D721Med (cell line): ENCODE measurements at regions not wholly inside any gene's neighbourhood (a gene's known extent, or its start where the extent isn't known, plus 50 kb on each side); places are given as distances from the start of the nearest gene placed in this dataset.

Source experiments
- DNase-seq: peaks from one replicate; pipeline ENCODE4 v3.0.0; 2011; ENCODE audit warnings: low spot score; ENCODE audit not compliant: insufficient read length
- FAIRE-seq: peaks from 2 replicates; lab custom pipeline; 2011; peaks lifted over from hg19 to GRCh38; lab: Jason Lieb, UNC
- TF ChIP-seq, protein P1 (sequence below): IDR thresholded peaks from 2 replicates; pipeline ENCODE4 v1.5.1; 2012; ENCODE audit warnings: mild to moderate bottlenecking, control low read depth; ENCODE audit not compliant: insufficient read depth; ENCODE audit errors: missing control alignments

DNA sequence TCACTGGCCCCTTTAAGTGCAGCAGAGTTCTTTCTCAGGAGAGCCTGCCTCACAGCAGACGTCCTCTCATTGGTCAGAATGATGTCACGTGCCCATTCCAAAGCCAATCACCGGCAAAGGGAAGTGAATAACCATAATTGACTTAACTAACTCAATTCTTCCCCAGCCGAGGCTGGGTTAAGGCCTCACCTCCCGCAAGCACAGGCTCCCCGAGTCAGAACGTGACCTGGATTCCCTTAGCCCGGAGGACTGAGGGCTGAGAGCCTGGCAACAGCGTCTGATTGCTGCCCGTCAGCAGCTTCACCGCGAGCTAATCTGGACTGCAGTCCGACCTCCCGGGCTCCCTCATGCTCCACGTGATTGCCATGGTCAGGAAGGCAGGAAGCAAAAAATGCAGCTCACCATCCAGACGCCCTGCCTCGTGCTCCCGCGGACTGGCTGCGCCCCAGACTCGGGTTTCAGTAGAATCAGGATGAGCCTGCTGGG is 92.1 kb upstream of the FZD10 start:
- TF ChIP-seq, protein P1, sequence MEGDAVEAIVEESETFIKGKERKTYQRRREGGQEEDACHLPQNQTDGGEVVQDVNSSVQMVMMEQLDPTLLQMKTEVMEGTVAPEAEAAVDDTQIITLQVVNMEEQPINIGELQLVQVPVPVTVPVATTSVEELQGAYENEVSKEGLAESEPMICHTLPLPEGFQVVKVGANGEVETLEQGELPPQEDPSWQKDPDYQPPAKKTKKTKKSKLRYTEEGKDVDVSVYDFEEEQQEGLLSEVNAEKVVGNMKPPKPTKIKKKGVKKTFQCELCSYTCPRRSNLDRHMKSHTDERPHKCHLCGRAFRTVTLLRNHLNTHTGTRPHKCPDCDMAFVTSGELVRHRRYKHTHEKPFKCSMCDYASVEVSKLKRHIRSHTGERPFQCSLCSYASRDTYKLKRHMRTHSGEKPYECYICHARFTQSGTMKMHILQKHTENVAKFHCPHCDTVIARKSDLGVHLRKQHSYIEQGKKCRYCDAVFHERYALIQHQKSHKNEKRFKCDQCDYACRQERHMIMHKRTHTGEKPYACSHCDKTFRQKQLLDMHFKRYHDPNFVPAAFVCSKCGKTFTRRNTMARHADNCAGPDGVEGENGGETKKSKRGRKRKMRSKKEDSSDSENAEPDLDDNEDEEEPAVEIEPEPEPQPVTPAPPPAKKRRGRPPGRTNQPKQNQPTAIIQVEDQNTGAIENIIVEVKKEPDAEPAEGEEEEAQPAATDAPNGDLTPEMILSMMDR: no peak
- FAIRE-seq (no peak), DNase-seq (no peak)

DNA sequence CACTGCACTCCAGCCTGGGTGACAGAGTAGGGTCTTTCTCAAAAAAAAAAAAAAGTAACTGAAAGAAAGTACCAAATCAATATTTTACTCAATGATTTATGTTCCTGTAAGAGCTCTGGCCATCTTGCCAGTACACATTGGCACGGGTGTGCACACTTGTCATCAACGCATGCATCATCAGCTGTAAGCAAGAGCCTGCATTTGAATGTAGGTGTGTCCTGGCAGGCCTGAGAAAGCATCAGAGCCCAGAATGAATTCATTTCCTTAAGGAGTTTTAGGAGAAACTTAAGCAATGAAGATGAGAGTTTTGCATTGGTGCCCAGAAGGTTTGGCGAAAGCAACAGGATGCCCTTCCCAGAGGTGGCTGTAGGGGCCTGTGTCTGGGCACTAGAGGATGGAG is 88.5 kb upstream of the FZD10 start:
- TF ChIP-seq, protein P1: no peak
- no peak for FAIRE-seq
- DNase-seq: no peak

DNA sequence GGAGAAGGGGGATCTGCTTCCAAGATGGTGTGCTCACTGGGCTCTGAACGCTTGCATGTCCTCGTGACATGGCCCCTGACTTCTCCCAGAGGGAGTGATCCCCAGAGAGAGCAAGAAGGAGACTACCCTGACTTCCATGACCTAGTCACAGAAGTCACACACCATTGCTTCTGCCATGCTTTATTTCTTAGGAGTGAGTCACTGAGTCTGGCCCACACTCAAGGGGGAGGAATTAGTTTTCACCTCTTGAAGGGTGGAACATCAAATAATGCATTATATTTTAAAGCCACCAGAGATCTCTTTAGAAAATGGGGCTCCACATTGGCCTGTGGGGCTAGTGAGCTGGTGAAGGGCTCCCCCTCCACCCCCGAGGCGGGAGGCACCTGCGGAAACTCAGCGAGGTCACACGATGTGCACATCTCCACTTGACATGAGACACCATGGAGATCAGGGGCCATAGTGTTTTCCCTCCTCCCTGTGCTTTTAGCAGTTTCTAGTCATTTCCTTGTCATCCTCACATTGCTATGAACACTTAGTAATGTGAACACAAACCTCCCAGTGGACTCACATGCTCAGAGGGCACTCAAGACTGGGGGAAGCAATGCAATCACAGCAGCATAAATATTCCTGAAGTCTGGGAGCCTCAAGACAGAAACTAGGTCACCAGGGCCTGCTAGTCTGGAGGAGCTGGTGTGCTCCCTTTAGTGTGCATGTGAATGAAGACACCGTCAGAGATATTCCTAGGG is 87.4 kb upstream of the FZD10 start:
- DNase-seq: no peak
- TF ChIP-seq, protein P1: no peak
- FAIRE-seq: no peak

DNA sequence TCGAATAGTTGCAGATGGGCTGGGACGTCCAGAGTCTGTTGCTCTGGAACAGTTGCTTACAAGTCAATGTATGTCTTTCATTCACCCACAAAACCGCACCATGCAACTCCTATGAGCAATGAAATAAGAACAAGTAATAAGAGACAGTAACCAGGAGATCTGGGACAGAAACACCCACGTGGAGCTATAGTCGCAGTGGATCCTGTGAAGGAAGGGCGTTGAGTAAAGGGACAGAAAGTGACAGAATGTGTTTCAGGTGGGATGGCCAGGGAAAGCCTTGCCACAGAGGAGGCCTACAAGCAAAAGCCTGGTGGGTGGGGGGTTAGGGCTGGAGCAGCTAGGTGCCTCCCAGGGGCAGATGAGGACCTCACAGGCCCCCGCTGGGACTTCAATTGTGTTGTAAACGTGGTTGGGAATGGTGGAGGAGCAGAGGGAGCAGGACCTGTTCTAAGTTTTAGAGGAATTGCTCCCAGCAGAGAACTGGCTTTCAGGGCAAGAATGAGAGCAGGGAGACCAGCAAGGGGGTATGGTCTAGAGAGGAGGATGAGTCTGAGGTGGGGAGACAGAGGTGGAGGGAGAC is 86.7 kb upstream of the FZD10 start:
- no peak for DNase-seq
- no peak for FAIRE-seq
- TF ChIP-seq, protein P1: no peak

DNA sequence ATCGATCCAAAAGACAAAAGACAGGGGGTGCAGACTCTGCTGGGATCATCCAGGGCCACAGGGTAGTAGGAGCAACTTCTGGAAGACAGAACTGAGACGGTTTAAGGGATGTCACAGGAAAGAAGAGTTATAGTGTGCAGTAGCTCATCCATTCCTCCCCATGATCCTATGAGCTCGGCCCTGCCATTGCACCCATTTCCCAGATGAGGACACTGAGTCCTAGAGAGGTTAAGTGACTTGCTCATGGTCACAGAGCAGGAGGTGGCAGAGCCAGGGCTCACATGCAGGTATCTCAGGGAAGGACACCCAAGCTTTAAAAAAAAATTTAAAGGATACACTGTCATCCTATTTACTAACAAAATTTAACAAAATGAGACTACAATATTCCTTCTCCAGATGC is 86.1 kb upstream of the FZD10 start:
- TF ChIP-seq, protein P1: no peak
- FAIRE-seq (no peak), DNase-seq (no peak)

DNA sequence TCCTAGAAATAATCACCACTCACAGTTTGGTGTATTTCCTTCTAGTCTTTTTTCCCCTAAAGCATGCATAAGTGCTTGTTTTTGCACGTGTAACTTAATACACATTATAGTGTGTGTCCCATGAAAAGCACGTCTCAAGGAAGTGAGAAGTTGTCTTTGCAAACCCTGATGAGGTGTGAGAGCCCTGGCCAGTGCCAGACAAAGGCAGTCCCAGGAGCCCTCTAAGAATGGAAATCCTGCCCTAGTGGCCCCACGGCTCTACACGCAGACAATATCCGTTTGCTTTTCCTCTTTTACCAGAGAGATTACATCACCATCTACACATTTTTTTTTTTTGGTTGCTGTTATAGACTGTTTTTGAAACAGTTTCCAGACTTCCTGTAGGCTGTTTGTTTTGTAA is 85.5 kb upstream of the FZD10 start:
- FAIRE-seq: no peak
- TF ChIP-seq, protein P1: no peak

DNA sequence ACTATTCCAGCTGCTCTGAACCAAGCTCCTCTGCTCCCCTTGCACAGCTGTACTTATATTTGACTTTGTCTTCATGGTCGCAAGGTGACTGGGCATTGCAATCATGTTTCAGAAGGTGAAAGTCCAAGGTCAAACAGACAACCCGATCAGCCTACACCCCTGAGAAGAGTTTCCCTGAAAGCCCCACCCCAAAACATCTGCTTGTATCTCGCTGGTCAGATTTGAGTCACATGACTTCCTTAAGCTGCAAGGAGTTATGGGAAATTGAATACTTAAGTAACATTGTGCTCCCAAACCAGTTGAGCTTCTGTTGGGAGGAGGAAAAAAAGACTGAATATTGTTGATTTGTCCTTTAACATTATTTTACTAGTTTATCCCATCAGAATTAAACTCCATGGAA is 83.4 kb upstream of the FZD10 start:
- TF ChIP-seq, protein P1: no peak
- FAIRE-seq (no peak), DNase-seq (no peak)

More for the DNA sequence above, 85.5 kb upstream of the FZD10 start:
- DNase-seq: no peak
